Left ventricle myocardium superior (tissue), 1 donor: ENCODE measurements at regions not wholly inside any gene's neighbourhood (a gene's known extent, or its start where the extent isn't known, plus 50 kb on each side); places are given as distances from the start of the nearest gene placed in this dataset.
A peak's percentile ranks its signal among the peaks of the same experiment; 100 is the strongest.
"Not testable (repeated sequence)": the region's sequence is repeated elsewhere in the genome, so short reads cannot be mapped to it uniquely, and the experiment has no call there.

Source experiments
- ATAC-seq: fragments of 200-7000 bp; cut with Tn5 transposase; one replicate; pipeline ENCODE4 v1.9.1; 2020; ENCODE audit warnings: mild to moderate bottlenecking, moderate library complexity
- DNase-seq: peaks from one replicate; pipeline ENCODE4 v3.0.0-alpha.2; 2020
- intact Hi-C: fragments of 100-400 bp; cut with micrococcal nuclease; formaldehyde crosslinking; loops from one replicate; pipeline ENCODE4 v1.11.0; 2022
- donor health status: DM: no; HTN: yes; CAD: no; lungs with severe emphysema.

DNA sequence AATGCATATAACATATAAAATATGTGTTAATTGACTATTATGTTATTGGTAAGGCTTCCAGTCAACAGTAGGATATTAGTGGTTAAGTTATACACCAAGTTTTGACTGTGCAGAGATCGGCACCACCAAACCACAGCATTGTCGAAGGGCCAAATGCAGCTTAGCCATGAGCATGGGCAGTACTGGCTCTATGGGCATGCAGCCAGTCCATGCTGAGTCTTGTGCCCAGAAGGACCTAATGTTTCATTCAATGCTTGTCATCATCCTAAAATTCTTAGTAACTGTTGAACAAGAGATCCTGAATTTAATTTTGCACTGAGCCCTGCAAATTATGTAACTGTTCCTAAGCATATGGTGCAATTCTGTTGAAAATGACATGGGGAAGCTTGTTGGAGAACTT is 233.4 kb upstream of the HS3ST3A1 start:
- ATAC-seq (no peak), DNase-seq (peak; percentile 37)
- intact Hi-C loops = no loop called here

DNA sequence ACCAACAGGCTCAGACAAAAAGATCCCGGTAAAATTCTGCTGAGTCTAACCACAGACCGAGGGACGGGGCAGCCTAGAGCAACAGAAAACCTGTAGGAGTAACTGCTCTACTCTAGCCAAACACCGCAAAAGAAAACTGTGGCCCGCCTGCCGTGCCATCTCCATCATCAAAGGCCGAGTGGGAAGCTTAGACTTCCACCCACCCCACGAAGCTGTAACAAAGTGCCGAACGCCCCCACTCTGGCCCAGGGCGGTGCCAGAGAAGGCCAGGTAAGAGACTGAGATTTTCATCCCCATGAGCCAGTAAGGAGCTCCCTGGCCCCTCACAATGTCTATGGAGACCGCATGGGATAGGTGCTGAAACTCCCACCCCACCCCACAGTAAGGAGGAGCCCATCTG is 231.9 kb upstream of the COX10 start:
- intact Hi-C loops = no loop called here
- DNase-seq = no peak
- no peak for ATAC-seq

DNA sequence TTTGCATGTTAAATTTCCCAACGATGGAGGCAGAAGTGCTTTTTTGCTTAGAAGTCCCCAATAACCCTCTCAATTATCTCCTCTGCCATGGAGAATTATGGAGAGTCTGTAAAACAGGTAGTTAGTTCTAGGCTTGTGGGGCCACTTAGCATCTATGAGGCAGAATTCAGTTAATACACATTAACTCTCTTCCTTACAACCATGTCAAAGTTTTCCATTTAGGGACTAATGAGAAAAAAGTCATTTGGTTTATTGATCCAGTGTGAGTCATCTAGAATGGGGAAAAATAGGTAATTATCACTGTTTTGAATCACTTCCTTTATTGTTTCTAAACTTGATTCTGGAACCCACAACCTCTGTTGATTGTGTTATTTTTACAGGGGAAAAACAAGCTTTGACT is 229.1 kb upstream of the COX10 start:
- ATAC-seq (no peak), DNase-seq (no peak)
- intact Hi-C loops = no loop called here

DNA sequence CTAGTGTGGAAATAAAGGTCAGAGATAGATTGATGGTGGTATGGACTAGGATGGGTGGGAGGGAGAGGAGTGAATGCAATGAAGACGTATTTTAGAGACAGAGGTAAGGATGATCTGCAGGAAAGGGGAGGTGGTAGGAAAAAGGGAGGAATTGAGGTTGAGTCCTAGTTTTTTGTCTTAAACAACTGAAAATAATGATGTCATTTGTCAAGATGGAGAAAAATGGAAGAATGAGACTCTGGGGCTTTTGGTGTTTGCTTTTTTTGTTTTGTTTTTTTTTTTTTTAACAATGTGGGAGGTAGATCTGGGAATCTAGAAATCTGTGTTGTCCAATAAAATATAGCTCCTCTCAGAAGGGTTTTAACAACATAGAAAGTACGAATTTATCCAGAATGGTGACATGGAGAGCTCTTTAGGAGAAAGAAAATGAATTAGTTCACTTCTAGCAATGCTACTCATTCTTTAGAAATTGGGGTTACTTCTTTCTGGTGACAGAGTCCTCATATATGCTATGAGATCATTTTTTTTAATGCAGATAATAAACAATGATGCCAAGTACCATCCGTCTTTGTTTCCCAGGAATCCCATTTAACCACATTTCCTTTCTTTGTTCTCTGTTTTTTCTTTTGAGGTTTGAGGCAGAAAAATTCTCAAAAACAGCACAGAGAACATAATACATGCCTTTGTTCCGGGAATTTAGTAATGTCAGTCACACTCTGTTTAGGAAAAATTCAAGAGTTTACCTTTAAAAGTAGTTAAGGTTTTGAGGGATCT is 225.3 kb upstream of the COX10 start:
- intact Hi-C loops = no loop called here
- ATAC-seq (no peak), DNase-seq (no peak)

DNA sequence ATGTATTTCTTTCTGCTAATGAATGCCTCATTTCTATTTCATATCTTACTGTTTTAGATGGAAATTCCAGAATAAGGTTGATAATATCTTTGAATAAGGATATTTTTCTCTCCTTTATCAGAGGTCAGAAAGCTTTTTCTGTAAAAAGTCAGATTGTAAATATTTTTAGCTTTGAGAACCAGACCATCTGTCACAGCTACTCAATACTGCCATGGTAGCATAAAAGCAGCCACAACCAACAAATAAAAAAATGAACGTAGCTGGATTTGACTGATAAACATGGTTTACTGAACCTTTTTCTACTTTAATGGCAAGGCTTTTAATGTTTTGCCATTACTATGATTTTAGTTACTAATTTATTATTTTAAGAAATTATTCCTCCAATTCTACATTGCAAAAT is 217.4 kb upstream of the COX10 start:
- intact Hi-C loops = no loop called here
- no peak for DNase-seq
- no peak for ATAC-seq

DNA sequence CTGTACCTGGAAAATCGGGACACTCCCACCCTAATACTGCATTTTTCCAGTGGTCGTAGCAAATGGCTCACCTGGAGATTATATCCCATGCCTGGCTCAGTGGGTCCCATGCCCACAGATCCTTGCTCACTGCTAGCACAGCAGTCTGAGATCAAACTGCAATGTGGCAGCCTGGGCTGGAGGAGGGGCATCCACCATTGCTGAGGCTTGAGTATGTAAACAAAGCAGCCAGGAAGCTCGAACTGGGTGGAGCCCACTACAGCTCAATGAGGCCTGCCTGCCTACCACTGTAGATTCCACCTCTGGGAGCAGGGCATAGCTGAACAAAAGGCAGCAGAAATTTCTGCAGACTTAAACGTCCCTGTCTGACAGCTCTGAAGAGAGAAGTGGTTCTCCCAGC is 213.6 kb upstream of the COX10 start:
- intact Hi-C loops, DNase-seq: not testable (repeated sequence)

DNA sequence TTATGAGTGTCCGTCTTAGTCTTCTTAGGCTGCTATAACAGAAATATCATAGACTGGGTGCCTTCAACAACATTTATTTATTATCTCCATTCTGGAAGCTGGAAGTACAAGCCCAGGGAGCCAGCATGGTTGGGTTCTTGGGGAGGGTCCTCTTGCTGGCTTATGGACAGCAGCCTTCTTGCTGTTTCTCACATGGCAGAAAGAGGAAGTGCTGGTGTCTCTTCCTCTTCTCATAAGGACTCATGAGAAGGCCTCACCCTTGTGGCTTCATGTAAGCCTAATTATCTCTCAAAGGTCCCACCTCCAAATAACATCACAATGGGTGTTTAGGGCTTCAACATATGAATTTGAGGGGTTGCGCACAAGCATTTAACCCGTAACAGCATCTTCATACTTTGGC is 207.0 kb upstream of the COX10 start:
- intact Hi-C loops = no loop called here

More for the DNA sequence above, 213.6 kb upstream of the COX10 start:
- not testable (repeated sequence) for ATAC-seq

DNA sequence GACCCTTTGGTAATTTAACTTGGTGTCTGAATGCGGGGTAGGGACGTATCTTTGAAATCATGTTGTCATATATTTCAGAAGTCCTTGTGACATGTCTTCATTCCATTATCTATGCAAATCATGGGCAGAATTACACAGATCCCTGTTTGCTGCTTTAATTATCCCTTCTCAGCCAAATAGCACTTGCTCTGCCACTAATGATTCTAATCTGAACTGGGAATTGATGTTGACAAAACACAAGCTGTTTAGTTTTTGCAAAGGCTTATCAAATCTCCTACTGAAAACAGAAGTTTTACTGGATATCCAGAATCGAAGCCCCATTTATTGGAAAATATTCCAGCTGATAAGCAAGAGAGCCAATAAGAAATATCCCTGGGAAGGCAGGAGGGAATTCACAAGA is 205.9 kb upstream of the COX10 start:
- ATAC-seq = no peak

More for the DNA sequence above, 207.0 kb upstream of the COX10 start:
- DNase-seq (no peak), ATAC-seq (no peak)

DNA sequence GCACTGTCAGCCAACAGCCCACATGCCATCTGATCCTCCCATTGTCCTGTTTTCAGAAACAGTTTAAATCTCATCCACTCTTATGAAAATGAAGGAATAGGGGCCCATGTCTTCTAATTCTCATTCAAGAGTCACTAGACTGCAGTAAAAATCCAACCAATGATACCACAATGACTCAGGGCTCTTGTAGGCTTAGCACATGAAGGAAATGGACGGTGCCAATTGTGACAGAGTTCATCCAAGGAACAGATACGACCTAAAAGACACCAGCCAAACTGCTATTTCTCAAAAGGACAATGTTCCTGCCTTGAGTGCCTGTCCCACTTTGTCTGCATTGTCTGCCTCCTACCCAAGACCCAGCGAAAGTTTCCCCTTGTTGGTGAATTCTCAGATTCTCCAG is 204.8 kb upstream of the COX10 start:
- no peak for ATAC-seq
- intact Hi-C loops = no loop called here

More for the DNA sequence above, 205.9 kb upstream of the COX10 start:
- intact Hi-C loops = no loop called here
- DNase-seq = no peak

DNA sequence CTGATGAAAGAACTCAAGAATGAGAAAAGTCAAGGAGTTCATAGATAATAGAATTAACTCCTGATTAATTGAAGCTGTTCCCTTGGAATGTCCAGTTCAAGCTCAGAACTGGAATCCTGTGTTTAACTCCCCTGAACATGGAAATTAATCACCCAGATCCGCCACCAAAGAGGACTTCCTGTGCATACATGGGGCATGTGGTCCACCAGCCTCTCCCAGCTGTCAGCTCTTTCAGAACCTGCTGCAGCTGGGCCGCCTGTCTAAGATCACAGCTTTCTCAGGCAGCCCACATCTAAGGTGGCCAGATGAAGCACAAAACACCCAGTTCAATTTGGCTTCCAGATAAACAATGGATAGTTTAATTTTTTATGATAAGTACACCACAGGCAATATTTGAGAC is 203.7 kb upstream of the COX10 start:
- DNase-seq = no peak
- ATAC-seq = no peak
- intact Hi-C loops = no loop called here

More for the DNA sequence above, 204.8 kb upstream of the COX10 start:
- DNase-seq = no peak

DNA sequence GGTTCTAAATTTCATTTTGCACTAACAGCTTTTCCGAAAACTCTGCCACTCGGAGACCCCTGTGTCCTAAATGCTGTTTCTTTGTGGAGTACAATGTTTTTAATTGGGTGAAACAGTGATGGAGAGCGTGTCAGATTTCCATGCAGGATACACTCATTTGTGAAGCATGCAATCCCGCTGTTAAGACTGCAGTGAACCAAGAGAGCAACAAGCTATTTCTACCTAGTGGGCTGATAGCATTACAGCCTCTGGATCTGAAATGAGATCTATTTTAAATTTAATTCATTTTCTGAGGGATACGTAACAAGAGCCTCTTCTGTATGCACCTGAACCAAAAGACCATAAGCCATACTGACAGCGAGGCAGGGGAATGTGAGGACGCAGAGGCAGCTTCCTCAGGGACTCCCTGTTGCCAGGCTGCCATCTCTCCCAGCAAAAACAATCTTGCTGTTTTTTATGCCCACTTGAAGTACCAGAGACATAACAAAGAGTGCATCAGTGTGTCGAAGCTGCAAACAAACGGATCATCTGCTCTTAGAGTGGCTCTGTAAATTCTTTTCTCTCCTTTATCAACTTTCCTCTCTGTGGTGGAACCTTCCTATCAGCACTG is 199.9 kb upstream of the COX10 start:
- ATAC-seq (no peak), DNase-seq (no peak)
- intact Hi-C loops = no loop called here

DNA sequence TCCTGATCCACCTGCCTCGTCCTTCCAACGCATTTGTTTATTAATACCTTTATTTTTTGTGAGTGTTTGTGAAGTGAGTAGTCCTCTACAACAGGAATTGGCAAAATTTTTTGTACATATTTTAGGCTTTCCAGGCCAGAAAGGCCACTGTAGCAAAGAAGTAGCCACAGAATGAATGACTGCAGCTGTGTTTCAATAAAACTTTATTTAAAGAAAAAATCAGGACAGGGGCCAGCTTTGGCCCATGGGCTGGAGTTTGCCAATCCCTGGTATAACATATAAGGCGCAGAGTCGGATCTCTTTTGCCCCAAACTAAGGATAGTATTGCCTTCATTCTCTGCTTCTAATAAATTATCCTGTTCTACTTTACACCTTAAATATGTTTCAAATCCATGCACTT is 198.0 kb upstream of the COX10 start:
- intact Hi-C loops = no loop called here
- DNase-seq = no peak
- no peak for ATAC-seq

DNA sequence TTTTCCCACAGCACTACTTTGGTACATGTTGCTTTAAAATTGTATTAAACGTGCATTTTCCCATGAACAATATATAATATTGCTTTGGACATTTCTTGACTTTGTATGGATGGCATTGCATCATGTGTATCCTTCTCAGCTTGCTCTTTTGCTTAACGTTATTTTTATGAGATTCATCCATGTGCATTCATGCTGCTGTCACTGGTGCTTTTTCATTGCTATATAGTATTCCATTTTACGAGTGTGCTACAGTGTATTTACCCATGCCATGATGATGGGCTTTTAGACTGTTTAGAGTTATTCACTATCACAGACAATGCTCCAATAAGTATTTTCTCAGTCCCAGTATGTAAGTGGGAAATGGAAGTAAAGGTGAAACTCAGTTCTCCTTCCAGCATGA is 195.2 kb upstream of the COX10 start:
- ATAC-seq (no peak), DNase-seq (no peak)
- intact Hi-C loops = no loop called here

DNA sequence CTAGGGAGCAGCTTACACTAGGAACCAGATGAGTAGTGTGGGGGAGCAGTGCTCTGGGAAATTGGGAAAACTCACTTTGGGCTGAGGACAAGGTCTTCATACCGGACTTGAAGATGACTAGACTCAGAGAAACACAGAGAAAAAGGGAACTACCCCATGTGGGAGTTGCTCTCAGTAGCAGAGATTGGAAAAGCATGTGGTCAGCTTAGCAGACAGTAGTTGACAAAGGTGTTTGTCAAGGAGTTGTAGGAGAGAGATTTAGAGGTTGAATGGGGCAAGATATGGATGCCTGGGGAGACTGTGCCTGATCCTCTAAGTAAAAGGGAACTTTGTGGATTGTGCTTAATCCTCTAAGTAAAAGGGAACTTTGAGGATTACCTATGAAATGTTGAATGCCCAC is 194.5 kb upstream of the COX10 start:
- DNase-seq (no peak), ATAC-seq (no peak)
- intact Hi-C loops = no loop called here

DNA sequence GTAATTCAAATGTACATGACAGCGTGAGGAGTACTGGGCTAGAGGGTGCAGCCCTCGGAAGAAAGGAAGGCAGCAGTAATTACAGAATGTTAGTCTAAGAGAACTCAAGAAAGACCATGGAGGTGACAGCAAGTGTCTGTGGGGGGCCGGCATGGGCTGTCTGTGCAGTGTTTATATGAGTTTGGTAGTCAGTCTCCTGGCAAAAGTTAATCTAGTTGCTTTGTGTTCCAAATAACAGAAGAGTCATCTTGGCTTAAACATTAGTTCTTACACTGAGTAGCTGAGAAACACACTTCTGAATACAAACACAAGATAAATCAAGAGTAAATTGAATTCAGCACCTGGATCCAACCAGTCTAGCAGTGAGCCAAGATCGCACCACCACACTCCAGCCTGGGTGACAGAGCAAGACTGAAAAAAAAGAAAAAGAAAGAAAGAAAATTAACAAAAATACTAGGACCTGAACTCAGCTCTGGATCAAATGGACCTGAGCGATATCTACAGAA is 189.3 kb upstream of the COX10 start:
- intact Hi-C loops = no loop called here
- DNase-seq (no peak), ATAC-seq (peak; percentile 43)

DNA sequence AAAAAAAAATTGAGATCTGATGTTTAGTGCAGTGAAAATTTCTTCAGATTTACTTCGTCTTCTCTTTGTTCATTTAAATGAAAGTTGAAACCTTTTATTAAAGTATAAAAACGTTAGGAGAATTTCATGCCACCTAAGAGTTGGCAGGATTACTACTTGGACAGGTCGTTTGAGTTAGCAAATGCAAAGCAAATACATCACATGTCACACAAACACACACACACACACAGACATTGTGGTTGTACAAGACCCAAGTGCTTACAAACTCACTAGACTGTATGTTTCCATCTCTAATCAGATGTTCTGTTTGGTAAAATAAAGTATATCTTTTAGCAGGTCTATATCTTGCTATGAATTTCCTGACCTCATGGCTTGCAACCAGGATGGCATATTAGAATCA is 185.6 kb upstream of the COX10 start:
- DNase-seq (no peak), ATAC-seq (no peak)
- intact Hi-C loops = no loop called here

DNA sequence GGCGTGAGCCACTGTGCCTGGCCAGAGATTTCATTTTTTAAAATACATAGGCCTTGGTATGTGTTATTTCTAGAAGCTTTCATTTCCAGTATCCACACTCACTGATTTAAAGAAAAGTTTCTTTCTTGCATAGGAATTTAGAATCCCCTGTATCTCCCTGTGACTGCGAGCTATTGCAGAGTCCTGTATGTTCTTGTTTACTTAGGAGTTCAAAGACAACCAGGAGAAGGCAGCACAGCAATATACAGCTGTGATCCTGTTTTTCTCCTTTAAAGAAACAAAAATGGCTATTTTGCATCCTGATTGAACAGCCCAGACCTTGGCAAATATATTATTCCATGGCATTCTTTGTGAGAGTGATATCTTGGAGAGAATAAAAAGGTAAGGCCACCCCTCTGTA is 185.0 kb upstream of the COX10 start:
- ATAC-seq (no peak), DNase-seq (no peak)
- intact Hi-C loops = no loop called here

DNA sequence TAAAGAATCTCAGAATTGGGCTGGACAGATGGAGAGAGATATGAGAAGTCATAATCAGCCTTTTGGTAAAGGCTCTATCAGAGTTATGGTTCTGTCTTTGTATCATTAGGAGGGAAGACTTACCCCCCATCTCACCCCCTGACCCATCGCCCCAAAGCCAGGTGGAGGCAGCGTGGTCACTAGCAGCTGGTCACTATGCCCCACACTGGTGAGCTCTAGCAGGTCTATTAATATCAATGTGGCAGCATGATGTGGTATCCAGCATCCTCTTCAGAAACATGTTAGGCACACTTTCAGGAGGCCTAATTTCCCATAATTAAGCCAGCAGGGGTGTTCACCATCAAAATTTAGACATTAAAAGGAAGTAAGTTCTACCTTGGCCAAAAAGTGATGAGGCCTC is 183.8 kb upstream of the COX10 start:
- no peak for DNase-seq
- ATAC-seq = peak; percentile 68
- intact Hi-C loops = no loop called here

DNA sequence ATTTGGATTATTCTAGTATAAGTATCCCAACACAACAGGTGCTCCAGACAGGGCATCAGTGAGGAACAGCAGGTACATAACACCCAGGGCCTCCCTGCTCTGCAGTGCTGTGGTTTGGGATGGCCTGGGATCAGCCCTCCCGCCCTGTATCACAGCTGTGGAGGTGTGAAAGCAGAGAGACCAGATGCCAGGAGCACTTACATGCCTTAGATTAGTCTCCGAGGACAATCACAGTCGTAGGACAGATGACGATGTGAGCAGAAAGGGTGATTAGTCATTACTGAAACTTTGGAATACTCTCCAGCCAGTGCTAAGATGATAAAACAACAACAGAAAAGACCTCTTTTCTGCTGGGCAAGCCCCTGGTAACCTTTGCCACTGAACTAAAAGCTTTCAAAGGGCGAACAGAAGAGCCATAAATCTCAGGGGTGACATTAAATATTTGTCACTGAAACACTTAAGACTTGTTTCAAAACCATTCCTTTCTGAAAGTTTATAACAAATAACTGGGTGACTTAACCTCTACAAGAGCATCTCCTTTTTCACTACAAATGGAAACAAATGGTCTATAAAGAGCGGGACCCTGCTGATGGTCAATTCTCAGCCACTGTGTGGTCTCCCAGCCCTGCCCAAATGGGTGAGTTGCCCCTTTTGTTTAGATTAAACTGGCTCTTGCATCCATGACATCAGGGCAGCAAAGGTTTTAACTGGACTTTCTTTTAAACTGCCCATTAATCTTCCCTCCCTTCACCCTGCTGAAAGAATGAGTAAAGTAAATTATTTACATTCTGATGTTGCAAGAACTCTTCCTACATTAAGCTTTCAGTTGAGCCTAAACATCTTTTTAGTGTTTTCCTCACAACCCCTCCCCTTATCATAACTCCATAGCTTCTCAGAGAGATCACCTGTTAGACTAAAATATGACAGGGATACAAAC is 183.1 kb upstream of the COX10 start:
- DNase-seq (peak; percentile 73), ATAC-seq (peak; percentile 100)
- intact Hi-C loops = no loop called here

DNA sequence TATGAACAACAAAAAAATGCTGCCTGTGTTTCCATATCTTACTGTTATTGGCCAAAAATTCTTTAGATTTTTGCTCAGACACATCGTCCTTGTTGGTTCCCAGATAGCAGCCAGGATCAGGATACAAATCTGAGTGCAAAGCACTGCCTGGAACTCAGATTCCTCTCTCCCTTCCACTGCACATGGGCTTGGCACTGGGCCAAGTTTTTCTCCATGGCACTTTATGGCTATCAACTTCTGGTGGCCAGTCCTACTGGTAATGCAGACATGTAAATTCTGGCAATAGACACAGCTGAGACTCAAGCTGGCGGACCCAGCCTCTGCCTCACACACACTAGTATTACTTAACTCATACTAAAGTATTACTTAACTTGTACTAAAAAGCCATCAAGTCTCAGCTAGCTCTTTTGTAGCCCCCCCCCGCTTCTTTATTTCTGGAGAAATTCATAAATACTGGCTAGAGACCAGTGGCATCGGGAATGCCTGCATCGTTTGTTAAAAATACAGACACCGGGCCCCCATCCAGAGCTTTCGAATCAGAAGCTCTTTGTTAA is 181.2 kb upstream of the COX10 start:
- peak; percentile 49 for DNase-seq
- intact Hi-C loops = no loop called here
- ATAC-seq = no peak
